Lower lobe of right lung (tissue), 2 donors: ENCODE measurements at regions not wholly inside any gene's neighbourhood (a gene's known extent, or its start where the extent isn't known, plus 50 kb on each side); places are given as distances from the start of the nearest gene placed in this dataset.

ENCODE experiments used
- ATAC-seq, 2 donors: fragments of 200-7000 bp; cut with Tn5 transposase; one replicate each; pipeline ENCODE4 v1.9.1; 2020 to 2022; ENCODE audit warnings: mild to moderate bottlenecking in 2 of 2, moderate library complexity in 2 of 2
- DNase-seq: peaks from one replicate; pipeline ENCODE4 v3.0.0-alpha.2; 2020
- H3K27ac ChIP-seq: fragments of 200-600 bp; one replicate; pipeline ENCODE4 v1.8.0; 2022
- H3K27me3 ChIP-seq: fragments of 200-600 bp; one replicate; pipeline ENCODE4 v1.8.0; 2022; ENCODE audit warnings: low read depth
- H3K36me3 ChIP-seq: fragments of 200-600 bp; one replicate; pipeline ENCODE4 v1.8.0; 2022; ENCODE audit warnings: mild to moderate bottlenecking
- H3K4me1 ChIP-seq: fragments of 200-600 bp; one replicate; pipeline ENCODE4 v1.8.0; 2022
- H3K4me3 ChIP-seq: fragments of 200-600 bp; one replicate; pipeline ENCODE4 v1.8.0; 2022; ENCODE audit warnings: mild to moderate bottlenecking
- H3K9me3 ChIP-seq: fragments of 200-600 bp; one replicate; pipeline ENCODE4 v1.8.0; 2022
- intact Hi-C: fragments of 100-400 bp; cut with DNase I; formaldehyde crosslinking; loops from one replicate; pipeline ENCODE4 v1.11.0; 2022
- TF ChIP-seq, protein P1 (sequence below): fragments of 200-600 bp; IDR thresholded peaks from one replicate; pipeline ENCODE4 v1.8.0; 2022; ENCODE audit warnings: antibody characterized with exemption, mild to moderate bottlenecking
- donor health status: DM: no; HTN: yes; CAD: no; lungs with severe emphysema.

DNA sequence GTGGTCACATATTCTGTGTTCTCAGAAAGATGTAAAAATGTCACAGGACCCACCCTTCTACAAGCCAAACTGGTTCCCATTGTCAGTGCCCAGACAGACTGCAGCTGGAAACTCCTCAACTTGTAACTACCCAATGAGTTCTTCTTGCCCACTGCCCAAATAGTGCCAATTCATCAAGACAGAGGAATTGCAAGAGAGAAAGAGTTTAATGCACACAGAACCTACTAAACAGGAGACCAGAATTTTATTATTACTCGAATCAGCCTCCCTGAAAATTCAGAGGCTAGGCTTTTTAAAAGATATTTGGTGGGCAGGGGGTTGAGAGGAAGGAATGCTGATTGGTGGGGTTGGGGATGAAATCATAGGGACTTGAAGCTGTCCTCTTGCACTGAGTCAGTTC is 184.1 kb downstream of the URB2 start:
- Histone ChIP-seq H3K4me3 (no peak overlapping the region), H3K27me3 (no peaks in the 10 kb centered on the region), H3K4me1 (no peaks in the 10 kb centered on the region), H3K27ac (no peak overlapping the region), H3K36me3 (no peaks in the 10 kb centered on the region), H3K9me3 (peaks cover 17% of the 10 kb centered on the region)
- TF ChIP-seq, protein P1, sequence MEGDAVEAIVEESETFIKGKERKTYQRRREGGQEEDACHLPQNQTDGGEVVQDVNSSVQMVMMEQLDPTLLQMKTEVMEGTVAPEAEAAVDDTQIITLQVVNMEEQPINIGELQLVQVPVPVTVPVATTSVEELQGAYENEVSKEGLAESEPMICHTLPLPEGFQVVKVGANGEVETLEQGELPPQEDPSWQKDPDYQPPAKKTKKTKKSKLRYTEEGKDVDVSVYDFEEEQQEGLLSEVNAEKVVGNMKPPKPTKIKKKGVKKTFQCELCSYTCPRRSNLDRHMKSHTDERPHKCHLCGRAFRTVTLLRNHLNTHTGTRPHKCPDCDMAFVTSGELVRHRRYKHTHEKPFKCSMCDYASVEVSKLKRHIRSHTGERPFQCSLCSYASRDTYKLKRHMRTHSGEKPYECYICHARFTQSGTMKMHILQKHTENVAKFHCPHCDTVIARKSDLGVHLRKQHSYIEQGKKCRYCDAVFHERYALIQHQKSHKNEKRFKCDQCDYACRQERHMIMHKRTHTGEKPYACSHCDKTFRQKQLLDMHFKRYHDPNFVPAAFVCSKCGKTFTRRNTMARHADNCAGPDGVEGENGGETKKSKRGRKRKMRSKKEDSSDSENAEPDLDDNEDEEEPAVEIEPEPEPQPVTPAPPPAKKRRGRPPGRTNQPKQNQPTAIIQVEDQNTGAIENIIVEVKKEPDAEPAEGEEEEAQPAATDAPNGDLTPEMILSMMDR: no peak
- intact Hi-C loops: no loop called here
- ATAC-seq (no peak), DNase-seq (no peak)

DNA sequence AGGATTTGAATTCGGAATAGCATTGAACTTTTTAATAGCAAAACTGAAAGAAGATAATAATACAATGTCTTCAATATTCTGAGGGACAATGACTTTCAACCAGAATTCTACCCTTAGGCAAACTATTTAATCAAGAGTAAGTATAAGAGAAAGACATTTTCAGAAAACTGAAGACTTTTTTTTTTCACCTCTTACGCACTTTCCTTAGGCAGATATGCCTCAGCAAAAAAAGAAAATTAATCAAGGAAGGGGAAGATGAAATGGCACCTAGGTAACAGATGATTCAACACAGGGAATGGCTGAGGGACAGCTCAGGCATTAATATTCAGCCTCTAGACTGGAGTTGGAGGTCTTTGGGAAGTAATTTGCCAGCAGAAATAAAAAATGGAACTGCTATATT is 184.9 kb downstream of the URB2 start:
- intact Hi-C loops: no loop called here
- ATAC-seq (no peak), DNase-seq (no peak)
- TF ChIP-seq, protein P1: no peak
- Histone ChIP-seq H3K4me3 (no peak overlapping the region), H3K9me3 (peaks cover 12% of the 10 kb centered on the region), H3K4me1 (no peaks in the 10 kb centered on the region), H3K27ac (no peak overlapping the region), H3K27me3 (no peaks in the 10 kb centered on the region), H3K36me3 (no peaks in the 10 kb centered on the region)

DNA sequence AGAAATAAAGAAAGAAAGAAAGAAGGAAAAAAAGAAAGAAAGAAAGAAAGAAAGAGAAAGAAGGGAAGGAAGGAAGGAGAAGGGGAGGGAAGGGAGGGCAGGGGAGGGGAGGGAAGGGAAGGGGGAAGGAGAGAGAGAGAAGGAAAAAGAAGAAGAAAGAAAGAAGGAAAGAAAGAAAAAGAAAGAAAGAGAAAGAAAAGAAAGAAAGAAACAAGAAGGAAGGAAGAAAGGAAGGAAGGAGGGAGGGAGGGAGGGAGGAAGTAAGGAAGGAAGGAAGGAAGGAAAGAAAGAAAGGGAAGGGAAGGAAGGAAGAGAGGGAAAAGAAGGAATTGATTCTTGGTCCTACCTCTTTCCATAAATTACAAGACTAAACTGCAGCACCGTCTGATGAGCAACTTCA is 186.1 kb downstream of the URB2 start:
- intact Hi-C loops: no loop called here
- TF ChIP-seq, protein P1: no peak
- Histone ChIP-seq H3K9me3 (peaks cover 12% of the 10 kb centered on the region), H3K4me3 (no peak overlapping the region), H3K4me1 (no peaks in the 10 kb centered on the region), H3K36me3 (no peaks in the 10 kb centered on the region), H3K27ac (no peak overlapping the region), H3K27me3 (no peaks in the 10 kb centered on the region)
- no peak for DNase-seq
- no peak for ATAC-seq

DNA sequence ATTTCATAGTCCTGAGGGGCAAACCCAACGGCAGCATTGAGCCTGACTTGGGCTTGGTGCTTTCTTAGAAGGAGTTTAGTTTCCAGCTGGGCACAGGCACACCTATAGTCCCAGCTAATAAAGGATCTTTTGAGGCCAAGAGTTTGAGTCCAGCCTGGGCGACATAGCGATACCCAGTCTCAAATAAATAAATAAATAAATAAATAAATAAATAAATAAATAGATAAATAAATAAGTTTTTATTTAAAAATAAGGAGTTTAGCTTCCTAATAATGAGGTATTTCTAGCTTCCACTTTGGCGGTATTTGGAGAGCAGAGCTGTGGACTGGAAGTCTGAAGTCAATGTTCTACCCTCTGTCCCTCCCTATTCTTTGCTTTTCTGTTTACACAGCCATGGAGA is 186.6 kb downstream of the URB2 start:
- intact Hi-C loops: no loop called here
- no peak overlapping the region for H3K27ac ChIP-seq

DNA sequence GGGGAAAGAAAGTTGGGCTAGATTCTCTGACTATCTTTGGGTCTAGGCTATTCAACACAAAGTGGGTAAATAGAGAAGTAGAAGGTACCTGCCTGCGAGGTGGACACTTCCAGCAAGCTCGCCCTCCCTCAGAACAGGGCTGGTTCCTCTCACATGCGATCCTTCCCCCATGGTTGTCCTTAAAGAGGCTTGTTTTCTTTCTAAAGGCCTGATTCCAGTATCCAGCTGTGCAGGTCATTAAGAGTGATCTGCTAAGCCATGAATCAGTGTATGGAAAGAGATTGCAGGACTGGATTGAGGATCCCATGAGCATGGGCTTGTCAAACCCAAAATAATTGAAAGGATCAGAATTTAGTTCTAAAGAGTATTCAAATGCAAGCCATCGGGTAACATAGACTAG is 189.0 kb downstream of the URB2 start:
- Histone ChIP-seq H3K27me3 (no peaks in the 10 kb centered on the region), H3K4me3 (no peak overlapping the region), H3K36me3 (no peaks in the 10 kb centered on the region), H3K4me1 (no peaks in the 10 kb centered on the region), H3K9me3 (peaks cover 6% of the 10 kb centered on the region), H3K27ac (no peak overlapping the region)
- DNase-seq (no peak), ATAC-seq (no peak)
- intact Hi-C loops: no loop called here
- TF ChIP-seq, protein P1: no peak

More for the DNA sequence above, 186.6 kb downstream of the URB2 start:
- no peaks in the 10 kb centered on the region for H3K27me3 ChIP-seq
- TF ChIP-seq, protein P1: no peak
- ATAC-seq: no peak
- no peaks in the 10 kb centered on the region for H3K36me3 ChIP-seq
- DNase-seq: no peak
- H3K4me3 ChIP-seq: no peak overlapping the region
- H3K4me1 ChIP-seq: no peaks in the 10 kb centered on the region
- H3K9me3 ChIP-seq: peaks cover 12% of the 10 kb centered on the region

DNA sequence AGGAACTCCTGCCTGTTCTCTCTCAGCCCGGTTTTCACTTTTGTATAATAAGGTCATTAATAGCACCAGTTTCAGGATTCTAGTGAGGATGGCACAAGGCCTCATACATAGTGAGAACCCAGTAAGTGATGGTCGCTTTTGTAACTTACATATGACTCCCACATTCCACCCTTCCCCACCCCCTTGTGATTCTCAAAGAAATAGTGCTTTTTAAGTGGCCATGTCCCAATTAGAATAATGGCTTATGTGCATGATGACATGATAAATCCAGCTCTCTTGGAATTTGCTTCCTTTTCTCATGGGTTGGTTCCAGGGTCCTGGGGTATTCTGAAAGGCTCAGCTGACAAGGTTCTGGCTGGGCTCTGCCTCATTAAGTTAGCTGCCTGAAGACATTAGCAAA is 189.9 kb downstream of the URB2 start:
- Histone ChIP-seq H3K9me3 (no peaks in the 10 kb centered on the region), H3K4me3 (no peak overlapping the region), H3K27ac (no peak overlapping the region), H3K27me3 (no peaks in the 10 kb centered on the region), H3K36me3 (no peaks in the 10 kb centered on the region), H3K4me1 (no peaks in the 10 kb centered on the region)
- DNase-seq: no peak
- no peak for ATAC-seq
- TF ChIP-seq, protein P1: no peak
- intact Hi-C loops: no loop called here
